ENCODE measurements at regions not wholly inside any gene's neighbourhood (a gene's known extent, or its start where the extent isn't known, plus 50 kb on each side); places are given as distances from the start of the nearest gene placed in this dataset.

DNA sequence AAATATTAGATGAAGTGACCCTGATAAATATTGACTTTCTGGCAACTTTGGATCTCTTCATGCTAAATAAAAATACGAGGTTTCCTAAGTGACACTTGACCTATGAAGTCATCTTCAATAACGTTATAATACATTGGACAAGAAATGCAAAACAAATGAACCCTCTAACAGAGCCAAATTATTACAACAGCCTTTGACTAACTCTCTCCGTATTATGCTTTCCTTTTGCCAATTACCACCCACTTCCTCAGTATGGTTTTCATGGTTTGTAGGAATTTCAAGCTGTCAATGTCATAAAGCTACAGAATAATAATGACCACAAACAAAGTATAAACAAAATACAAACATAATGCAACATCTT, 210.5 kb downstream of the MOXD1 start:
- H3K56ac ChIP-seq (ENCODE audit: insufficient read length, low read depth, low read length): no peak overlapping the region
- Mint-ChIP-seq H3K27me3 (ENCODE audit: low read depth) (peaks cover 3% of the 10 kb centered on the region; the same call in 1 of the 2 replicates), H3K36me3 (ENCODE audit: insufficient read depth in 1 of 3, low read depth in 3 of 3) (0 out of 7 replicates have a peak, but pooled peaks cover 0 to 2% (median 0%) of the 10 kb centered on the region in 3 experiments), H3K9me3 (peaks cover 7 to 12% of the 10 kb centered on the region in 2 experiments; a peak in 4 of 5 replicates), H3K4me3 (no peak overlapping the region), H3K27ac (no peak overlapping the region), H3K4me1 (peaks cover 2 to 3% of the 10 kb centered on the region in 2 experiments; a peak in 1 of 4 replicates)
- H3K4me1 ChIP-seq (ENCODE audit: insufficient read depth, low read length): no peaks in the 10 kb centered on the region
- H2BK5ac ChIP-seq (ENCODE audit: insufficient read length, low read length): no peak overlapping the region
- H3K23ac ChIP-seq (ENCODE audit: insufficient read length, low read depth, low read length): no peak overlapping the region
- no peaks in the 10 kb centered on the region for H3K27me3 ChIP-seq (ENCODE audit: insufficient read depth, low read length)
- H2AK5ac ChIP-seq (ENCODE audit: insufficient read length, low read length): no peak overlapping the region
- H3K9me3 ChIP-seq (ENCODE audit: control insufficient read depth, low read depth, low read length): no peaks in the 10 kb centered on the region
- no peak overlapping the region for H4K5ac ChIP-seq (ENCODE audit: insufficient read length, low read depth, low read length)
- H3K4ac ChIP-seq (ENCODE audit: low read depth, low read length): no peak overlapping the region
- no peaks in the 10 kb centered on the region for H3K23me2 ChIP-seq (ENCODE audit: insufficient read length, low read depth, low read length, poor library complexity, severe bottlenecking)
- H3K18ac ChIP-seq (ENCODE audit: insufficient read length, low read depth, low read length): no peak overlapping the region
- H3K27ac ChIP-seq (ENCODE audit: insufficient read length, low read depth, low read length): no peak overlapping the region
- no peaks in the 10 kb centered on the region for H4K20me1 ChIP-seq (ENCODE audit: control insufficient read depth, insufficient read depth, insufficient read length)
- no peak overlapping the region for H2BK15ac ChIP-seq (ENCODE audit: low read depth, low read length)
- no peak overlapping the region for H2BK12ac ChIP-seq (ENCODE audit: insufficient read length, low read depth, low read length)
- no peak overlapping the region for H2AFZ ChIP-seq (ENCODE audit: low read length)
- no peak overlapping the region for H4K8ac ChIP-seq (replicated peaks; ENCODE audit: insufficient read length, low read depth, low read length)
- TF ChIP-seq CTCF (conservative IDR thresholded peaks at IDR 0.05): no peak
- H3K14ac ChIP-seq (ENCODE audit: insufficient read depth, low read length): no peak overlapping the region
- no CpG with 5 or more reads among the region's 3 CpGs for whole genome bisulfite sequencing (ENCODE audit: extremely low coverage, insufficient read length, low lambda C conversion rate)
- H3K4me2 ChIP-seq (ENCODE audit: insufficient read depth, insufficient read length, low read length): no peak overlapping the region
- no peak overlapping the region for H2BK120ac ChIP-seq (ENCODE audit: low read depth, low read length, poor library complexity, severe bottlenecking)
- H3K79me2 ChIP-seq (ENCODE audit: insufficient read depth, low read length): no peaks in the 10 kb centered on the region
- no peak overlapping the region for H3K9ac ChIP-seq (ENCODE audit: extremely low read depth, insufficient read length, low read length)
- no peak overlapping the region for H3T11ph ChIP-seq (ENCODE audit: low read length)
- no peak overlapping the region for H2BK20ac ChIP-seq (ENCODE audit: low read depth, low read length, poor library complexity, severe bottlenecking)
- H4K91ac ChIP-seq (ENCODE audit: insufficient read length, low read depth, low read length): no peak overlapping the region
- no peak for DNase-seq
- H3K79me1 ChIP-seq (ENCODE audit: insufficient read depth, low read depth, low read length, poor library complexity, severe bottlenecking): no peaks in the 10 kb centered on the region
